ENCODE measurements at regions not wholly inside any gene's neighbourhood (a gene's known extent, or its start where the extent isn't known, plus 50 kb on each side); places are given as distances from the start of the nearest gene placed in this dataset.

- Histone ChIP-seq H3K36me3 (ENCODE audit: control insufficient read depth in 1 of 2, insufficient read depth in 2 of 2, low read length in 2 of 2) (no peaks in the 10 kb centered on the region), H3K27ac (ENCODE audit: low read length) (no peak overlapping the region), H3K9me3 (ENCODE audit: control insufficient read depth in 1 of 2, low read length in 2 of 2) (no peaks in the 10 kb centered on the region), H3K27me3 (ENCODE audit: low read depth, low read length) (no peaks in the 10 kb centered on the region), H3K4me3 (ENCODE audit: low read depth in 1 of 2, low read length in 2 of 2) (no peak overlapping the region), H3K4me1 (ENCODE audit: control insufficient read depth in 1 of 2, insufficient read depth in 2 of 2, low read length in 2 of 2) (no peaks in the 10 kb centered on the region)
Measured at GRCh38 chr17:70352834-70353233, 183.5 kb downstream of the KCNJ2 start.

- Histone ChIP-seq H3K27ac (ENCODE audit: low read length) (no peak overlapping the region), H3K36me3 (ENCODE audit: control insufficient read depth in 1 of 2, insufficient read depth in 2 of 2, low read length in 2 of 2) (no peaks in the 10 kb centered on the region), H3K4me1 (ENCODE audit: control insufficient read depth in 1 of 2, insufficient read depth in 2 of 2, low read length in 2 of 2) (no peaks in the 10 kb centered on the region), H3K9me3 (ENCODE audit: control insufficient read depth in 1 of 2, low read length in 2 of 2) (no peaks in the 10 kb centered on the region), H3K27me3 (ENCODE audit: low read depth, low read length) (no peaks in the 10 kb centered on the region), H3K4me3 (ENCODE audit: low read depth in 1 of 2, low read length in 2 of 2) (no peak overlapping the region)
Measured at GRCh38 chr17:70353408-70354092, 184.2 kb downstream of the KCNJ2 start.

DNA sequence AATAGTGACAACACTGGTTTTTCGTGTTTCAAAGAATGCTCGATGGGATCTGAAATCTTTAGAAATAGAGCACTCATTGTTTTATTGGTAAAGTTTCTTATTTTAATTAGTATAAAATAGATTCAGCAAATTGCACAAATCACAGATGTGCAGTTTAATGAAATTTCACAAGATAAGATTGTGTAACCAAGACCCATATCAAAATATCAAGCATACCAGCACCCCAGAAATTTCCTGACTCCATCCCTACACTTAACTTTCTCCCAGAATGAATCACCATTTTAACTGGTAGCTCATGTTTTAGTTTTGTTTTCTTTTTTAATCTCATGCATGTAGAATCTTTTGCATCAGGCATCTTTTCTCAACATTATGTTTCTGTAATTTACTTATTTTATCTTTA, 185.9 kb downstream of the KCNJ2 start:
- no peaks in the 10 kb centered on the region for H3K4me1 ChIP-seq (ENCODE audit: control insufficient read depth in 1 of 2, insufficient read depth in 2 of 2, low read length in 2 of 2)
- H3K9me3 ChIP-seq (ENCODE audit: control insufficient read depth in 1 of 2, low read length in 2 of 2): no peaks in the 10 kb centered on the region
- no peak overlapping the region for H3K4me3 ChIP-seq (ENCODE audit: low read depth in 1 of 2, low read length in 2 of 2)
- no peaks in the 10 kb centered on the region for H3K36me3 ChIP-seq (ENCODE audit: control insufficient read depth in 1 of 2, insufficient read depth in 2 of 2, low read length in 2 of 2)
- no peak overlapping the region for H3K27ac ChIP-seq (ENCODE audit: low read length)
- H3K27me3 ChIP-seq (ENCODE audit: low read depth, low read length): no peaks in the 10 kb centered on the region

DNA sequence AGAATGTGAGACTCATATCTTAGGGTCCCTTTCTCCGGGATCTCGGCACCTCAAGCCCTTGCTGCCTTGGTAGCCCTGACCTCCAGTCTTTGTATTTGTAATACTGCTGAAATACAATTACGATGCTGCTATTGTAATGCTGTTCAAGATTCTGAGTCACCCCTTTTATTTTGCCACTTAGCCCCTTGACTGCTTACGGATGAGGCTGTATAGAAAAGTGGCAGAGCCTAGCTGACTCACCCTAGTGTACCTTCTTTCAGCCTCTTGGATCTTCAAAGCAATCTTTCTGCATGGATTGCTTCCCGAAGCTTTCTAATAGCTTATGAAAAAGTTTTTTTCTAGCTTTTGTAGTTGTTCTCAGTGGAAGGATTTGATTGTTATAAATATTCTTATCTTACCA, 187.9 kb downstream of the KCNJ2 start:
- H3K36me3 ChIP-seq (ENCODE audit: control insufficient read depth in 1 of 2, insufficient read depth in 2 of 2, low read length in 2 of 2): no peaks in the 10 kb centered on the region
- no peak overlapping the region for H3K4me3 ChIP-seq (ENCODE audit: low read depth in 1 of 2, low read length in 2 of 2)
- H3K27me3 ChIP-seq (ENCODE audit: low read depth, low read length): no peaks in the 10 kb centered on the region
- no peak overlapping the region for H3K27ac ChIP-seq (ENCODE audit: low read length)
- H3K9me3 ChIP-seq (ENCODE audit: control insufficient read depth in 1 of 2, low read length in 2 of 2): no peaks in the 10 kb centered on the region
- H3K4me1 ChIP-seq (ENCODE audit: control insufficient read depth in 1 of 2, insufficient read depth in 2 of 2, low read length in 2 of 2): no peaks in the 10 kb centered on the region

- Histone ChIP-seq H3K9me3 (ENCODE audit: control insufficient read depth in 1 of 2, low read length in 2 of 2) (no peaks in the 10 kb centered on the region), H3K36me3 (ENCODE audit: control insufficient read depth in 1 of 2, insufficient read depth in 2 of 2, low read length in 2 of 2) (no peaks in the 10 kb centered on the region), H3K27ac (ENCODE audit: low read length) (no peak overlapping the region), H3K4me1 (ENCODE audit: control insufficient read depth in 1 of 2, insufficient read depth in 2 of 2, low read length in 2 of 2) (no peaks in the 10 kb centered on the region), H3K27me3 (ENCODE audit: low read depth, low read length) (no peaks in the 10 kb centered on the region), H3K4me3 (ENCODE audit: low read depth in 1 of 2, low read length in 2 of 2) (no peak overlapping the region)
Measured at GRCh38 chr17:70365091-70365583, 195.8 kb downstream of the KCNJ2 start.

DNA sequence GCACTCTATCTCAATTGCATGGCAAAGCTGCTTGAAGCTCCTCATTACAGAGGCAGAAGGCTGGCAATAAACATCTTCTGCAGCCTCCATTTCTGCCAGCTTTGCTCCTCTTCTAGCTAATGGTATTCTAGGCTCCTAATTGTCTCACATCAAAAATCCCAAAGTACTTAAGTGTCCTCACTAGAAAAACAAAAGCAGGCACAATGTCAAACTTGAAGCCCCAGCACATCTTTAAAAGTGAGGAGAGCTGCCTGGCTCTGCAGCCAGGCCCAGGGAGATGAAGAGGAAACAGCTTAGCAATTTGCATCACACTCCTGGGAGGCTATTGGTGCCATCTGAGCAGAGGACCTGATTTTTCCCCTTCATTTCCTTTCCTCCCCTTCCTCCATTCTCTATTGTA, 197.1 kb downstream of the KCNJ2 start:
- H3K4me1 ChIP-seq (ENCODE audit: control insufficient read depth in 1 of 2, insufficient read depth in 2 of 2, low read length in 2 of 2): no peaks in the 10 kb centered on the region
- H3K36me3 ChIP-seq (ENCODE audit: control insufficient read depth in 1 of 2, insufficient read depth in 2 of 2, low read length in 2 of 2): no peaks in the 10 kb centered on the region
- H3K27ac ChIP-seq (ENCODE audit: low read length): no peak overlapping the region
- H3K27me3 ChIP-seq (ENCODE audit: low read depth, low read length): no peaks in the 10 kb centered on the region
- H3K4me3 ChIP-seq (ENCODE audit: low read depth in 1 of 2, low read length in 2 of 2): no peak overlapping the region
- no peaks in the 10 kb centered on the region for H3K9me3 ChIP-seq (ENCODE audit: control insufficient read depth in 1 of 2, low read length in 2 of 2)

DNA sequence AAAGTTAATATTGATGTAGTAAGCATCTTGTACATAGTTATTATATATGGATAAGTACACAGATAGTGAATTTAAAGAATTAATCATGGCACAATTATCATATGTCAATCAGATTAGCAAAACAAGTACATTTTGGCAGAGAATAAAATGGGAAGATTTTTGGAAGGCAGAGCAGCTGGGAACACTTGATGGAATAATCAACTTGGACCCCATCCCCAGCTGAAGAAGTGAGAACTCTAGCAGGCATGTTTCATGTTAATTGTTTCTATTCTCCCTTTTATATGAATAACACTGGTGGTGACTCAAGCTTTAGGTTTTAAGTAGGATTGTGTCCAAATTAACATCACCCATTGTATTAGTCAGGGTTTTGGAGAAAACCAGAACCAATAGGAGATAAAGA, 198.7 kb downstream of the KCNJ2 start:
- Histone ChIP-seq H3K27ac (ENCODE audit: low read length) (no peak overlapping the region), H3K27me3 (ENCODE audit: low read depth, low read length) (no peaks in the 10 kb centered on the region), H3K4me3 (ENCODE audit: low read depth in 1 of 2, low read length in 2 of 2) (no peak overlapping the region), H3K4me1 (ENCODE audit: control insufficient read depth in 1 of 2, insufficient read depth in 2 of 2, low read length in 2 of 2) (no peaks in the 10 kb centered on the region), H3K9me3 (ENCODE audit: control insufficient read depth in 1 of 2, low read length in 2 of 2) (no peaks in the 10 kb centered on the region), H3K36me3 (ENCODE audit: control insufficient read depth in 1 of 2, insufficient read depth in 2 of 2, low read length in 2 of 2) (no peaks in the 10 kb centered on the region)

GRCh38 chr17:70369391-70369790, 200.1 kb downstream of the KCNJ2 start:
- Histone ChIP-seq H3K27me3 (ENCODE audit: low read depth, low read length) (no peaks in the 10 kb centered on the region), H3K36me3 (ENCODE audit: control insufficient read depth in 1 of 2, insufficient read depth in 2 of 2, low read length in 2 of 2) (no peaks in the 10 kb centered on the region), H3K27ac (ENCODE audit: low read length) (no peak overlapping the region), H3K4me1 (ENCODE audit: control insufficient read depth in 1 of 2, insufficient read depth in 2 of 2, low read length in 2 of 2) (no peaks in the 10 kb centered on the region), H3K9me3 (ENCODE audit: control insufficient read depth in 1 of 2, low read length in 2 of 2) (no peaks in the 10 kb centered on the region), H3K4me3 (ENCODE audit: low read depth in 1 of 2, low read length in 2 of 2) (no peak overlapping the region)

DNA sequence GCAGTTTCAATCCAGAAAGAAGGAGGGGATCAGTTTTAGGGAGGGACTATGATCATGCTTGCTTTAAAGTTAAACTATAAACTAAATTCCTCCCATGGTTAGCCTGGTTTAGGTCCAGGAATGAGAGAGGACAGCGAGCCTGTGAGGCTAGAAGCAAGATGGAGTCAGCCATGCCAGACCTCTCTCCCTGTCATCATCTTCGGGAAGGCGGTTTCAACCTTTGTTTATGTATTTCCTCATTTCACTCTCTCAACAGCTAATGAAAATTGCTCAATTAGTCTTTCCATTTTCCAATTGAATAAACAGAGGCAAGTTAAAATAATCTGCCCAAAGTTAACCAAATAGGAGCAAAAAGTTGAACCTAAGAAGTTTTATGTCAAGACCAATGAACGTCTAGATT, 201.5 kb downstream of the KCNJ2 start:
- H3K36me3 ChIP-seq (ENCODE audit: control insufficient read depth in 1 of 2, insufficient read depth in 2 of 2, low read length in 2 of 2): no peaks in the 10 kb centered on the region
- no peak overlapping the region for H3K4me3 ChIP-seq (ENCODE audit: low read depth in 1 of 2, low read length in 2 of 2)
- no peak overlapping the region for H3K27ac ChIP-seq (ENCODE audit: low read length)
- no peaks in the 10 kb centered on the region for H3K4me1 ChIP-seq (ENCODE audit: control insufficient read depth in 1 of 2, insufficient read depth in 2 of 2, low read length in 2 of 2)
- H3K27me3 ChIP-seq (ENCODE audit: low read depth, low read length): no peaks in the 10 kb centered on the region
- no peaks in the 10 kb centered on the region for H3K9me3 ChIP-seq (ENCODE audit: control insufficient read depth in 1 of 2, low read length in 2 of 2)

- Histone ChIP-seq H3K9me3 (ENCODE audit: control insufficient read depth in 1 of 2, low read length in 2 of 2) (no peaks in the 10 kb centered on the region), H3K36me3 (ENCODE audit: control insufficient read depth in 1 of 2, insufficient read depth in 2 of 2, low read length in 2 of 2) (no peaks in the 10 kb centered on the region), H3K4me1 (ENCODE audit: control insufficient read depth in 1 of 2, insufficient read depth in 2 of 2, low read length in 2 of 2) (no peaks in the 10 kb centered on the region), H3K4me3 (ENCODE audit: low read depth in 1 of 2, low read length in 2 of 2) (no peak overlapping the region), H3K27me3 (ENCODE audit: low read depth, low read length) (no peaks in the 10 kb centered on the region), H3K27ac (ENCODE audit: low read length) (no peak overlapping the region)
Measured at GRCh38 chr17:70373369-70373768, 204.0 kb downstream of the KCNJ2 start.

- no peak overlapping the region for H3K27ac ChIP-seq (ENCODE audit: low read length)
- no peak overlapping the region for H3K4me3 ChIP-seq (ENCODE audit: low read depth in 1 of 2, low read length in 2 of 2)
- H3K27me3 ChIP-seq (ENCODE audit: low read depth, low read length): no peaks in the 10 kb centered on the region
Measured at GRCh38 chr17:70374496-70374895, 205.2 kb downstream of the KCNJ2 start.

DNA sequence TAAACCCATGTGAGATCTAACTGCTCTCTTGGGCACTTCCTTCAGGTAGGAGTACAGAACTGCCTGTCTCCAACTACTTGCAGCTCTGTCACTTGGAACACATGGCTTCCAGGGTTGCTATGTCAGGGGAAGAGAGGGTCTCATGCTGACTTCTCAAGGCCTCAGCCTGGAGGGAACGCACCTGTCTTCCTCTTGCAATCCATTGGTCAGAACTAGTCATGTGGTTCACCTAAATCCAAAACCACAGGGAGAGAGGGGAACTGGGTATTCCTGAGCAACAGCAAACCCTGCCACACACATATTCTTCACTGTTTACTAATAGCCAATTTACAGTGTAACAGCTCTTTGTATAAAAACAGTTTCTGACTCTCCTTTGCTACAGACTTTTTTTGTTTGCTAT, 206.1 kb downstream of the KCNJ2 start:
- no peaks in the 10 kb centered on the region for H3K9me3 ChIP-seq (ENCODE audit: control insufficient read depth in 1 of 2, low read length in 2 of 2)
- H3K27ac ChIP-seq (ENCODE audit: low read length): no peak overlapping the region
- H3K4me3 ChIP-seq (ENCODE audit: low read depth in 1 of 2, low read length in 2 of 2): no peak overlapping the region
- no peaks in the 10 kb centered on the region for H3K36me3 ChIP-seq (ENCODE audit: control insufficient read depth in 1 of 2, insufficient read depth in 2 of 2, low read length in 2 of 2)
- no peaks in the 10 kb centered on the region for H3K27me3 ChIP-seq (ENCODE audit: low read depth, low read length)
- H3K4me1 ChIP-seq (ENCODE audit: control insufficient read depth in 1 of 2, insufficient read depth in 2 of 2, low read length in 2 of 2): no peaks in the 10 kb centered on the region

More at GRCh38 chr17:70374496-70374895, 205.2 kb downstream of the KCNJ2 start:
- H3K9me3 ChIP-seq (ENCODE audit: control insufficient read depth in 1 of 2, low read length in 2 of 2): no peaks in the 10 kb centered on the region
- no peaks in the 10 kb centered on the region for H3K4me1 ChIP-seq (ENCODE audit: control insufficient read depth in 1 of 2, insufficient read depth in 2 of 2, low read length in 2 of 2)
- H3K36me3 ChIP-seq (ENCODE audit: control insufficient read depth in 1 of 2, insufficient read depth in 2 of 2, low read length in 2 of 2): no peaks in the 10 kb centered on the region
